NCI-H2029 treated with DMSO at 0.1 percent for 48 hours (cell line): ENCODE measurements at regions not wholly inside any gene's neighbourhood (a gene's known extent, or its start where the extent isn't known, plus 50 kb on each side); places are given as distances from the start of the nearest gene placed in this dataset.

ENCODE experiments used
- DNase-seq: peaks from one replicate; lab custom pipeline; 2025; lab: John Stamatoyannopoulos, UW

DNA sequence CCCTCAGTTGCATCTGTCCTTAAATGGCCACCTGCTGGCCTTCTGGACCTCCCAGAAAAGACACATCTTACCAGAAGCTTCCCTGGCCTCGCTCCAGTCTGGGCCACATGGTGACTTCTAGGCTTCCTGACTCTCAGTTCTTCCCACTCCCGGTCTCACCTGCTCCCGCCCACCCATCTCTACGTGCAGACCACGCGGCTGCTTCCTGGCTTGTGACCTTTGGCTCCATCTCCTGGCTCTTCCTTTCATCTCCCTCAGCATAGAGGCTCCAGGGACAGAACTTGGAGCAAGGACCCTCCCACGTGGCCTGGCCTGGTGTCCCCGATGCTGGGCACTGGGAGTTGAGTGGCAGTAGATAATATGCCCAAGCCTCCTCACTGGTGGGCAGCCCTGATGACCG, 124.9 kb upstream of the IRF2BP2 start:
- DNase-seq, result no peak

DNA sequence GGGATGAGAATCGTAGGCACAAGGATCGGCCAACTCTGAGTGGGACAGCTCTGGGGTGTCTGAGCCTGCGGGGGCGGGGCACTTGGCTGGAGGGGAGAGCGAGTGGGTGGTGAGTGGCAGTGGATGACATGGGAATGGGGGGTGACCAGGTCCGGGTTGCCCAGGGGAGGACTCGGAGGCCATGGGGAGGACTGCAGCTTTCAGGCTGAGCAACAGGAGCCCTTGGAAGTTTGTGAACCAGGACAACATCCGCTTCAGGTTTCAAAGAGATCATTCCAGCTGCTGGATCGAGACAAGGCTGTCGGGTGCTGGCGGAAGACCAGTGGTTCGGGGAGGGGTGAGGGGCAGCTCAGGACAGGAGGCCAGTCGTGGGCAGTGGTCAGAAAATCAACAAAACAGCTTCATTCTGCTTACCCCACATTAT, 124.4 kb upstream of the IRF2BP2 start:
- no peak for DNase-seq

DNA sequence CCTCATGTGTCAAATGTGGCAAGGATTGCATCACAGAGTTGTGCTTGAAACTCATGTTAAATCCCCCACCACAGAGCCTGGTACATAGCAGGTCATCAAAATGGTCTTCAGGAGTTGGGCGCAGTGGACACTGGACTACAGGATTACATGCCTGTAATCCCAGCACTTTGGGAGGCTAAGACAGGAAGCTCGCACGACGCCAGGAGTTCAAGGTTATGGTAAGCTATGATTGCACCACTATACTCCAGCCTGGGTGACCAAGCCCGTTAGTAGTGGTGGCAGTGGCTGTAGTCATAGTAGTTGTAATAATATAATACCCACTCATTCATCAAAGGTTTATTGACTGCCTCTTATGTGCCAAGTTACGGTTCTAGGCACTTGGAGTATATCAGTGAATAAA, 123.4 kb upstream of the IRF2BP2 start:
- DNase-seq, result no peak

DNA sequence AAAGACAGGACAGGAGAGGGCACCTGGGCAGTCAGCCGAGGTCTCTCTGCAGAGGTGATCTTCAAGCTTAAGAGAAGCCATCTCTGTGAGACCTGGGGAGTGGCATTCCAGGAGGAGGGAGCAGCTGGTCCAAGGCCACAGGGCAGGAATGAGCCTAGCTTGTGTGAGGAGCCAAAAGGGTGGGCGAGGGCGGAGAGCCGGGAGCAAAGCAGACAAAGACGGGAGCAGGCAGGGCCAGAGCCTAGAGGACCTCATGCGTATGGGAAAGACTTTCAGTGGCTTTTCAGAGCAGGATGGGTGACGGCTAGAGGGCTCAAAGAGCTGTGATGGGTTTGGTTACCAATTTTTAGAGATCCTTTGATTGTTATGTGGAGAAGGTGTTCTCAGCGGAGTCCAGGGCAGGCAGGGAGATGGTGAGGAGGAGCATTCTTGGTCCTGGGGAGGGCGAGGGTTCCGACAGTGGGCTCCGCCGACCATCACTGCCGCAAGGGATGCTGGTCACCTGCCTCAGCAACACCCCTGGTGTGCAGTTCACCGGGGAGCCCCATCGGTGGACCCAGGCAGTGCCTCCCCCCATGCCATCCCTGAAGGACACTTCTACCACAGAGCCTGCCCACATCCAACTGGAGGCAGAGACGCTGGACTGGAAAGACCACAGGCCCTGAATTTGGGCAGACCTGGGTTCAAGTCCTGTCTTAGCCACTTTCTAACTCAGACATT, 122.9 kb upstream of the IRF2BP2 start:
- no peak for DNase-seq

DNA sequence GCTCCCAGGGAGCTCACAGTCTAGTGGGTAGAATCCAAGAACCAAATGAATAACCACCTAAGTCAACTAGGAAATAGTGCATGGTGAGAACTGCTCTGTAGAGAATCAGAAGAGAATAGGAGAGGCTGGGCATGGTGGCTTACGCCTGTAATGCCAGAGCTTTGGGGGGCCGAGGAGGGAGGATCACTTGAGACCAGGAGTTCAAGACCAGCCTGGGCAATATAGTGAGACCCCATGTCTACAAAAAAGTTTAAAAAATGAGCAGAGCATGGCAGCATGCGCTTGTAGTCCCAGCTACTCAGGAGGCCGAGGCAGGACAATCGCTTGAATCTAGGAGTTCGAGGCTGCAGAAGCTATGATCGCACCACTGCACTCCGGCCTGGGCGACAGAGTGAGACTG, 122.3 kb upstream of the IRF2BP2 start:
- no peak for DNase-seq

DNA sequence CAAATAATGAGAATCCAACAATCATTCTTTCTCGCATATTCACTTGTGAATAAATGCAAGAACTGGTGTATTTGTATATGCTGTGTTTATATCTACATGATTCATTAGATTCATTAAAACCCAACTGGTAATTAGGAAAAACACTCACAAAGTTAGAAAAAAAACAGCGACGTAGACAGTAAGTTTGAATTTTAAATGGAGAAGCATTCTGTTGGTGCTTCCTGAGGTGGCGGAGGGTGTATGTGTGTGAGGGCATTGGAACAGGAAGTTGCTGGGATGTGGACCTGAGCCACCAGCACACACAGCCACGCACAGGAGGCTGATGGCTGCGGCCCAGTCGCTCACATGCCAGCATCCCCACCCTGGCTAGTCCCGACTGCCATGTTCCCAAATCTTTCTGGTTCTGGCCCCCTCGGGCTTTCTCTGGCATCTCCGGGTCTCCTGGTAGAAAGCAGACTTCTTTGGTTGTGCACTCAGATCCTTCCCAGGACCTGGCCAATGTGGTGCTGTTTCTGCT, 121.6 kb upstream of the IRF2BP2 start:
- DNase-seq, result no peak

DNA sequence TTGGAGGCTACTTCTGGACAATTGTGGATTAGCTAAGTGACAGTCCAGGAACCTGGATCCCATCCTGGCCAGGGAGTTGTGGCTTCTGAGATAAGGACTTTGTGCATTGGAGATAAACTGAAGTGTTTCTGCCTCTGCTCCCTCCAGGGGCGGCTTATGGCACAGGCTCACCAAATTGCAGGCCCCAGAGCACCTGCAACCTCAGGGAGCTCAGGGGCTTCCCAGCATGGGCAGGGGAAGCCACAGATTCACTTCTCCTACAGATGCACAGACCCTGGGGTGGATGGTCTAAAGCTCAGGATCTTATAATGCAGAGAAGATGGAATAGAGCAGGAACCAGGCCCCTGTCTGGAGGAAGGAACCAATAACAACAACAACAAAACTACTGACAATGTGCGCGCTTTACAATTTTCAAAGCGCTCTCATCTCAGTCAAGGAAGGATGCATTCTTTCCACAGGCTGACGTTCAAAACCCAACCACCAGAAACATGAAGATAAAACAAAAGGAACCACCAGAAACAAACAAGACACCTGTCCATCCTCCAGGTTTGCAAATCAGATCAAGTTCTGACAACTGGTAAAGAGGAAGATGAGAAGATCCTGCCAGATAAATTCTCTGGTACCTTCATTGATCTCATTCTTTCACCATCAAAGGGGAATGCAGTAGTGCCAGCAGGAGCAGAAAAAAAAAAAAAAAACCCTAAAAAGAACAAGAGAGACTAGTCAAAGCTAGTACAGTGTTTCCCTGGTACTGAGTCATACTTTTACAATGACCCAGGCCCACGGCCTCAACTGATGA, 121.0 kb upstream of the IRF2BP2 start:
- DNase-seq, result no peak

DNA sequence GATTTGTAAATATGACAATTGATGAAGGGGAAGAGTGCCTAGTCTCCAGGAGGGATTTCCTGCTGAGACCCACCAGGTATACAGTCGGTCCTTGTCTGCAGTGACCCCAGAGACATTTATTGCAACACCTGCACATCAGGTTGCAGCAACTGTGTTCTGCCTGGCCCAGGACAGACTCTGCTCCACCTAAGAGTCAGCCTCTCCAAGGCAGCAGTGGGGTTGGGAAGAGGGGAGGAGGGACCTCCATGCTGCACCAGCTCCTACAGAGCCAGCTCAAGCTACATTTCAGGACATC, 120.4 kb upstream of the IRF2BP2 start:
- DNase-seq, result no peak

DNA sequence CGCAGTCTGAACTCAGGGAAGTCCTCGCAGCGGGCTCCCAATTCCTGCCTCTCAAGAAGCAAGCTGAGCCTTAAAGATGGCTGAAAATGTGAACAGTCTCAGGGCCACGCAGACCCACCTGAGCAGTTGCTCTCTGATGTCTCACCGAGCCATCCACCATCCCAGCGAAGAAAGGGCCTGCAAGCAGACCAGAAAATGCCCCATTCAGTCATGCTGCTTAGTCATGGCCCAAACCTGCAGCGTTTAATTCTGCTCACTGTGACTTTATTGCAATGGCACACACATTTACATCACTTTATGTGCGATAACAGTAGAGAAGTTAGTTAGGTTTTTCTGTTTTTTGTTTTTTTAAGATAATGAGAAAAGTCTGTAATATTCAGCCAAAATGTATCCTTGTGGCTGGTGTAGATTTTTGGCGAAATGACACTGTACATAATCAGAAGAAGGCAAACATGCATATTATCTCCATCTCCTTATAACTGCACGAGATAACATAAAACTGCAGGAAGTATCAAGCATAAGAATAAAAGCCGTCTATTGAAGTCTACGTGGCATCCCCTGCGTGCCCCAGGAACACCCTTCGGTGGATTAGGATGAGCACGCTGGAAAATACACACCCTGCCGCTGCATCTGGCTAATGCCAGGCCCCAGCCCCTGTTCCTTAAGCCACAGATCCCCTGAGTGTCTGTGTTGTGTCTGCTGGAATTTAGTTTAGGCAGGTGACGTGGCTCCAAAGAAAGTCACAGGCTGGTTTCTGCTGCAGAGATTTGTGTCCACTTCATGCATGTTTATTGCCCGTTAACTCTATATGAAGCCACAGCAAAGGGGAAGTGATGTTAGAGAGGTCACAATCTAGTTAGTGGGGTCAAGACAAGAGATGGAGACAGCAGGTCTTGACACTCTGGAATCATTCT, 119.8 kb upstream of the IRF2BP2 start:
- DNase-seq, result no peak

DNA sequence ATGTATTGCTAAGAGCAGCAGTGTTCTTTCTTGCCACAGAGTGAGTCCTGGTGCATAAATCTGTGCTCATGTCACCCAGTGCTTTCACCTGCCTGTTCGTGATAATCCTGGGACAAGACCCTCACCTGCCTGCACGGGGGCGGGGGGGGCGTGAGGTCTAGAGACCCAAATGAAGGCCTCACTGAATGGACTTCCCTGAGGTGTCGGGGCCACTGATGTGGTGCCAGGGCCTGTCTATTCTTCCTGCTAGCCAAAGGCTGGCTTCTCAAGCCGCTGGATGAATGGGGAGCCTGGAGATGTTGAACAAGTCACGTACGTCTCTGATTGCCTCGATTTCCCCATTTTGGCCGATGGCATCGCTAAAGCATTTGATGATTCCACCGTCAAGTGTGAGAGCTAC, 118.8 kb upstream of the IRF2BP2 start:
- no peak for DNase-seq

DNA sequence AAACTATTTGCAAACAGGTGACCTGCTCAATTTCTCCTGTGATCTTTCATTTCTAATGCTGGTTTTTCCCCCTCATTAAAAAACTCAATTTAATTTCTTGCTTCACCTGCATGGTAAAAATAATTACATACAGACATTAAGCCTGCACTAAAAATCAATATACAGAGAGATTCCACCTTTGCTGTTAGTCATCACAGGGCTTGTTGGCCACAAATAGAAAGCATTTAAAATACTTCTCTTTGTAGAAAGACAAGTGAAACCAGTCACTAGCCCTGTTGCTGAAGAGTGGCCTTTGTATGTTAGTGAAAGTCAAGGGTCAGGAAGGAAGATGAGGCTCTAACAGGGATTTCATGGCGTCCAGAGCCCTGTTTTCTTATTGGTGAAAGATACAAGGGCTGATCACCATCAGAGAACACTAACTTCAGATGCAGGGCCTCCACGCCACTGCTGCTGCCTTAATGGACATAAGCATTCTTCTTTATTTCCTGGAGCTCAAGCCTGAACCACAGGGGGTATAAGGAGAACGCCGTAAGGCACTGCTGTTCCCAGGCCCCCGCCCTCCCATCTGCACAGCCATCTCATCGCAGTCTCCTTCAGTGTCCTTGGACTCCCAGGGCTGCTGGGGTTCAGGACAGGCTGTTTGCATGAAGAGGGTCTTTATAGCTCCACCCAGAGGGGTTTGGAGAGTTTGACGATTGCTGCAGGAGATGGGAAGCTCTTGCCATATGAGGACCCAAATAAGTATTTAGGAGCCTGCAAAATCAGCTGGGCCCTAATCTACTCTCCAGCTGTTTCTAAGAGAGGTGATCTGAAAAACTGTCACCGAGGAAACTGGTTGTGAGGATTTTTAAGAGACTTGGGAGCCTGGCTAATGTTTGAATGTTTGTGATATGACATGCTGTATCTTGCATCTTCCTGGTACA, 117.3 kb upstream of the IRF2BP2 start:
- no peak for DNase-seq

DNA sequence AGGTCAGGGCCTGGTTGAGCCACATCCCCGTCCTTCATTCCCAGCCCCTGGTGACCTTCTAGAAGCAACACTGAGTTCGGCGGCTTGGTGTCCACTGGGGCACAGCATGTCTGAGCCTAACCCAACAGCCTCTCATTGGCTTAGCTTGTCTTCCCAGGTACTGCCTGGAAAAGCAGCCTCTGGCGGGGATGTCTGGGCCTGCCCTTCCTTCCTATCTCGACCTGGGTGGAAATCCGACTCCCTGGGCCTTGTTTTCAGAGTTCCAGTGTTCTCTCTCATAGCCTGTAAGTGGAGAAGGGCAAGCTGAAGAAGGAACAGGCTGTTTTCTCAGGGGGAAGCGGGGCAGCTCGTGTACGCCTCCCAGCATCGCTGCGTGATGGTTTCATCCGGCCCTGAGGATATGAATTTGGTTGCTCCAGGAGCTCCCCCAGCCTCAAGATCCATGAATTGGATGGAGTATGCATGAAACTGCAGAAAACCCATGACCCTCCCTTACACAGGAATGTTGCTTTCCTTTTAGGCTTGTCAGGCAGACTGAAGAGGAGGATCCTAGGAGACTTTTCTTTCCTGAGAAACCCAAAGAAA, 116.5 kb upstream of the IRF2BP2 start:
- peak; percentile 42 for DNase-seq

DNA sequence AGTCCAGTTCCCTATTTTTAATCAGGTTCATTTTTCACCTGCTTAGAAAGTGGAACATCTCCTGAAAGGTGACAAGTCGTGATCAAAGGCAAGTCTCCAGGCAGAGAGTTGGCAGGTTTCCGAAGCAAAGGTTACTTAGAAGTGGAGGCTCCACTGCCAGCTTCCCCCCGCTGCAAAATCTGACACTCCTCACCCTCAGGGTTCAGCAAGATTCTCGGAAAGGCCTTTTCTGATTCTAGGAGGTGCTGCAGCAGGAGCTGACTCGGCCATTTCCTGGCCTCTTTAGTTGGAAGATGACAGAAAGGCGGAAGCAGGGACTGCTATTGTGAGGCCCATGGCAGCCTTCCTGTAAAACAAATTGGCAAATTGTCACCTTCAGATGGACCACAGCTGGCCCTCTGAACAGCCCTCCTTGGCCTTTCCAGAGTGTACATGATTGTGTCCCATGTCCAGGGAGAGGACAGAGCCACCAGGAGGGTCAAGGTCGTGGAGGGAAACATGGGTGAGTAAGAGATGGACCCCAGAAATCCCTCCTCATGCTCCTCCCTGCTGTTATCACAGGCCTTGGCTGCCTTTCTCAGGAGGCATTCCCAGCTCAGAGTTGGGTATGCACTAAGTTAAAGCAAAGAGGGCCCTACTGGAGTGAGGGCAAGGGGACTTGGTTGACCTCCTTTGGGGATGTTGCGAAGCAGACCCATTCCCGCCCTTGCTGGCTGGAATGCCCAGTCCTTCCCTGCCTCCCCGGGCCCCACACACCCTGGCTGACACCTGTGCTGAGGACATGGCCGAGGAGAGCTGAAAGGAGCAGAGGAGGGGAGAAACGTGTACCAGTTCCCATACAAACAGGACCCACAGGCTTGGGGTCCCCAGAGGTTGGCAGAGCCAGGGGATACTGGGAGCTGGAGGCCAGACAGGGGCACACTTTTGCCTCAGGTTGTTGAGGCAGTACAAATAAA, 115.5 kb upstream of the IRF2BP2 start:
- DNase-seq, result peak; percentile 42

DNA sequence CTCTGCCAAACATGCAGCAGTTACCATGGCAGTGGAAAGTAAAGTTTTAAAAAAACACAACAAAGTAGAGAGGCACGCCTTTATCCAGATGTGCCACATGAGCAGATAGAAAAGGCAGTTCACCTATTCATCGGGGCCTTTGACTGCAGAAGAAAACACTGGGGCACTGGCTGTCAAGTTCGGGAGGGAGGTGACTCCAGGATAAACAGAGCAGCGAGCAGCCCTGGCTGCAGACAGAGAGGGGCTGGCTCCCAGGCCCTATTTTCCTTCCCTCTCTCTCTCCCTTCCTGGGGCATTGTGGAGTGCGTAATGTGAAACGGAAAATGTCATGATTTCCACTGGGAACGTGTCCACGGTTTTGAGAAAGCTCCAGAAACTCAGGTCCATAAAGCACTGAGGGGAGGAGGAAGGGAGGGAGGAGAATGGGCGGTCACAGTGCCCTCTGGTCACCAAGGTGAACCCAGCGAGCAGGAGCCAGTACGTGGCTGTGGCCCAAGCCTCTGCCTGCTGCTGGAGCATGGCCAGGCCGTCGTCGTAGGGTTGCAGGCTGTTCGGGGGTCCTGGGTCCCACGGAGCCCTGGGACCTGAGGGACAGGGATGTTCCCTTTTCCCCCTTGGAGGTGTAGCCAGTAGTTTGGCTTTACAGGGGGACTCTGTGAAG, 114.7 kb upstream of the IRF2BP2 start:
- DNase-seq, result peak; percentile 94

DNA sequence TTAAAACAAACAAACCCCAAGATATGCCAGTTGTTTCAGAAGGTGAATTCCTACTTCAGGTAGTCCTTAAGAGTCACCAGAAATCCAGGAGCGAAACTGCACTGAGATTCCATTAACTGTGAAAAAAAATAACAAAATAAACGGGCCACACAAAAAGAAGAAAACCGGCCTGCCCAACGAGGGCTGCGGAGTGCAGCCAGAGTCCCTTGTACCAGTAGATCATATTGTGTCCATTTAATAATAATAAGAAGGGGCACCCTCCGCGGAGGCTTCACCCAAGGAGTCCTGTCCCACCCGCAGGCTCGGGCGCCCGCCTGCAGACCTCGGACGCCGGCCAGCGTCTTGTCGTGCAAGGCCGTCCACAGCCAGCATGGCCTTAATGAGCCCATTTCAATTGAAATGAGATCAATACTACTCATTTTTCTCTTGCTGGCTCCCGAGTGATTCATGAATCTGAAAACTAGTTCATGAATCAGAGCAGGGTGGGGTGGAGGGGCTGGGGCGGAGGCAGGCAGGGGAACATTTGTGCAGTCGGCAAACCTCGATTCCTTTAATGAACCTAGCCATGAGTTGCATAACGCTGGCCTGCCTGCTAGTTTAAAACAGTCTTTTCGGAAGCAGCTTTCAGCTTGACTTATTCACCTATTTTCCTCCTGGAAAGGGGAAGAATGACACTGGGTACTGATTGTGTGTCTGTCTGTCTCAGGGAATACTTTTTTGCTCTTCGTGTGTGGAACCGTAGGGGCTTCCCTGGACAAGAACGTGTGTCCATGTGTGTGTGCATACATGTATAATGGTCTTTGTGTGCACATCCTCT, 113.1 kb upstream of the IRF2BP2 start:
- DNase-seq, result no peak

DNA sequence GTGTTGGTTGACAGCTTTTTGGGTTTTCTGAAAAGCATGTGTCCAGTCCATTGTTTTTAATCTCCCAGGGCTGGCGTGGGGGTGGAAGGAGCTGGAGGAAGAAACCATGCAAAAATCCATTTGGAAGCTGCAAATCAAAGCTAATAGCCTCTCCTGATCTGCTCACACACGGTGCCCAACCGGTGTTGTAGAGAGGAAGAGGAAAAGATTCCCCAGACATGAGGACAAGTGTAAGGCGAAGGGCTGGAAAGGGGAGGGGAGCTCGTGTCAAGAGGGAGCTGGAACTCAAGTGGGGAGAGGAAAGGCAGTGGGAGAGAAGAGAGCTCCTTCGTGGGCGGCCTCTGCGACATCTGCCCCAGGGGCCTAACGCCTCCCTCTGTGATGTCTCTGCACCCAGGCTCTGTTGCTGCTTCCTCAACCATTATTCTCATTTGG, 112.3 kb upstream of the IRF2BP2 start:
- no peak for DNase-seq

DNA sequence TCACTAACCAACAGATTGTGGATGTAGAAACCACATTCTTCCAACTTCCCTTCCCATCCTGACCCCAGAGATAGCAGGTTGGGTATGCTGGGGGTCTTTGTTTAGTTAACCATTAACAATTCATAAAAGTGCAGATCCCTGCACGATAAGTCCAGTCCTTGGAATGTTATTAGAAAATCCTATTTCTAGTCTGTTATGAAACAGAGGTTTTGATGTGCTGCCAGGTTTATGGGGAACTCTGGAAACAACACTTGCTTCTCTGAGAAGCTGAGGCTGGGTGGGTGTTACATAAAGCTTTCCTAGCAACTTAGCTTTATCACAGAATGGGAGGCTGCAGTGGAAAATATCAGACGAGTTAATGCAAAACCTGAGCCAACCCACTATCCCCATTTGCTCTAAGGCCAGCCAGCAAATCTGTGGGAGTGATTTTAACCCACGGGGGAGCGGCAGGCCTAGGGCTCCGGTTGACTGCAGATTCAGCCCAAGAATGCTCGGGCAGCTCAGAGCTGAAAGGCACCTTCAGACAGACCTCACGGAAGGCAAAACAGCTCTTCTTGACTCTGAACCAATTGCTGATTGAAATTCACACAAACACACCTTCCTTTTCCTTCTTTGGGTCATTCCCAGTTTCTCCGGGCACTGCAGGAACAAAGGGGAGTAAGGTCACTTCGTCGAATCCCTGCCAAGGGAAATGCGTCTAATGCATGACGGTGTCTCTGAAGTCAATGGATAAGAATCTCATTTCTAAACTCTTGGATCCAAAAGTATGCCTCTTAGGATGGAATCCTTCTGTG, 111.7 kb upstream of the IRF2BP2 start:
- no peak for DNase-seq
